HG02852 (cell line): ENCODE measurements at regions not wholly inside any gene's neighbourhood (a gene's known extent, or its start where the extent isn't known, plus 50 kb on each side); places are given as distances from the start of the nearest gene placed in this dataset.
"Not testable (repeated sequence)": the region's sequence is repeated elsewhere in the genome, so short reads cannot be mapped to it uniquely, and the experiment has no call there.

Source experiments
- ATAC-seq: cut with Tn5 transposase; IDR thresholded peaks from one replicate; pipeline ENCODE4 v1.9.1; 2021; ENCODE audit warnings: mild to moderate bottlenecking, moderate library complexity; ENCODE audit not compliant: unreplicated experiment

GRCh38 chr3:80994085-80994665 is 767.3 kb downstream of the GBE1 start:
- ATAC-seq, result no peak

- peak; percentile 47 for ATAC-seq
Observed at GRCh38 chr3:80993241-80993945, 768.1 kb downstream of the GBE1 start.

GRCh38 chr3:80983753-80984152 is 777.7 kb downstream of the GBE1 start:
- no peak for ATAC-seq

- ATAC-seq, result no peak
Observed at GRCh38 chr3:80978216-80978969, 783.1 kb downstream of the GBE1 start.

- ATAC-seq, result no peak
Observed at GRCh38 chr3:80970292-80970691, 791.2 kb downstream of the GBE1 start.

- no peak for ATAC-seq
Observed at GRCh38 chr3:80929576-80929975, 831.9 kb downstream of the GBE1 start.

GRCh38 chr3:80914854-80915253 is 846.6 kb downstream of the GBE1 start:
- no peak for ATAC-seq

- no peak for ATAC-seq
Observed at GRCh38 chr3:80898211-80898610, 863.2 kb downstream of the GBE1 start.

- not testable (repeated sequence) for ATAC-seq
Observed at GRCh38 chr3:80897005-80897404, 864.4 kb downstream of the GBE1 start.

- ATAC-seq, result no peak
Observed at GRCh38 chr3:80890571-80890970, 870.9 kb downstream of the GBE1 start.

- ATAC-seq, result no peak
Observed at GRCh38 chr3:80889535-80889934, 871.9 kb downstream of the GBE1 start.

GRCh38 chr3:80870476-80871041 is 890.9 kb downstream of the GBE1 start:
- no peak for ATAC-seq

- ATAC-seq, result no peak
Observed at GRCh38 chr3:80855482-80855881, 906.0 kb downstream of the GBE1 start.

GRCh38 chr3:80836395-80836794 is 925.0 kb downstream of the GBE1 start:
- no peak for ATAC-seq

GRCh38 chr3:80807577-80807976 is 953.9 kb downstream of the GBE1 start:
- no peak for ATAC-seq

- no peak for ATAC-seq
Observed at GRCh38 chr3:80806673-80807072, 954.8 kb downstream of the GBE1 start.

- ATAC-seq, result no peak
Observed at GRCh38 chr3:80788914-80789313, 972.5 kb downstream of the GBE1 start.

GRCh38 chr3:80785875-80786274 is 975.6 kb downstream of the GBE1 start:
- ATAC-seq, result no peak

- no peak for ATAC-seq
Observed at GRCh38 chr3:80785475-80785874, 976.0 kb downstream of the GBE1 start.

- no peak for ATAC-seq
Observed at GRCh38 chr3:80771085-80771484, 990.4 kb downstream of the GBE1 start.
